ENCODE measurements at regions not wholly inside any gene's neighbourhood (a gene's known extent, or its start where the extent isn't known, plus 50 kb on each side); places are given as distances from the start of the nearest gene placed in this dataset.

- TF ChIP-seq POLR2AphosphoS5 (IDR thresholded peaks at IDR 0.05; ENCODE audit: borderline replicate concordance, low read depth, low read length) (no peak), EZH2 (IDR thresholded peaks at IDR 0.05) (no peak), FOXP2 (optimal IDR thresholded peaks at IDR 0.05; ENCODE audit: control extremely low read depth, extremely low read length, insufficient read depth) (no peak)
Observed at GRCh38 chr9:23598994-23599393, 227.0 kb downstream of the ELAVL2 start.
